ENCODE measurements at regions not wholly inside any gene's neighbourhood (a gene's known extent, or its start where the extent isn't known, plus 50 kb on each side); places are given as distances from the start of the nearest gene placed in this dataset.

GRCh38 chr13:55714120-55714519, 1426.6 kb upstream of the PRR20A start:
- no peak for TF ChIP-seq SUZ12 (IDR thresholded peaks at IDR 0.05)
- no peak for TF ChIP-seq L3MBTL2 (conservative IDR thresholded peaks at IDR 0.05)
- no peak for TF ChIP-seq SP1 (IDR thresholded peaks at IDR 0.05)
- no peak for TF ChIP-seq TARDBP (IDR thresholded peaks at IDR 0.05)
- TF ChIP-seq FOXA1 (IDR thresholded peaks at IDR 0.05) = no peak
- TF ChIP-seq FOXM1 (IDR thresholded peaks at IDR 0.05; ENCODE audit: borderline replicate concordance) = no peak
- no peak for TF ChIP-seq ARNT (IDR thresholded peaks at IDR 0.05)
- no peak for TF ChIP-seq CTBP1 (IDR thresholded peaks at IDR 0.05; ENCODE audit: borderline replicate concordance)
- no peak for TF ChIP-seq HDGF (IDR thresholded peaks at IDR 0.05; ENCODE audit: borderline replicate concordance)
- TF ChIP-seq FOXK2 (IDR thresholded peaks at IDR 0.05) = no peak
- no peak for TF ChIP-seq BHLHE40 (IDR thresholded peaks at IDR 0.05; ENCODE audit: borderline replicate concordance)
- no peak for TF ChIP-seq ZNF384 (IDR thresholded peaks at IDR 0.05)
- no peak for TF ChIP-seq NFRKB (IDR thresholded peaks at IDR 0.05)
- TF ChIP-seq PKNOX1 (IDR thresholded peaks at IDR 0.05) = no peak
